Stimulated activated CD8-positive, alpha-beta memory T cell treated with anti-CD3 and anti-CD28 coated beads, Interleukin-15, amount 100 ng/mL, for 24 hours (primary cell): ENCODE measurements at regions not wholly inside any gene's neighbourhood (a gene's known extent, or its start where the extent isn't known, plus 50 kb on each side); places are given as distances from the start of the nearest gene placed in this dataset.

ENCODE experiments used
- DNase-seq: peaks from one replicate; pipeline ENCODE4 v3.0.0-alpha.2; 2020; ENCODE audit warnings: low read depth

- DNase-seq = no peak
These were observed 85.6 kb downstream of the CD8B2 start for GRCh38 chr2:106572541-106573450.

GRCh38 chr2:106573773-106574172 is 86.6 kb downstream of the CD8B2 start:
- DNase-seq = no peak

GRCh38 chr2:106575955-106576354 is 88.8 kb downstream of the CD8B2 start:
- no peak for DNase-seq

GRCh38 chr2:106577255-106577651 is 90.1 kb downstream of the CD8B2 start:
- DNase-seq = no peak

GRCh38 chr2:106579750-106580197 is 92.6 kb downstream of the CD8B2 start:
- no peak for DNase-seq

GRCh38 chr2:106580241-106580640 is 93.1 kb downstream of the CD8B2 start:
- no peak for DNase-seq

GRCh38 chr2:106581328-106581727 is 94.2 kb downstream of the CD8B2 start:
- no peak for DNase-seq

GRCh38 chr2:106581755-106582147 is 94.6 kb downstream of the CD8B2 start:
- DNase-seq = no peak

- DNase-seq = peak; percentile 8
These were observed 95.3 kb downstream of the CD8B2 start for GRCh38 chr2:106582148-106583143.

GRCh38 chr2:106584304-106584954 is 97.3 kb downstream of the CD8B2 start:
- DNase-seq = no peak

GRCh38 chr2:106596844-106597243 is 109.7 kb downstream of the CD8B2 start:
- no peak for DNase-seq

GRCh38 chr2:106599540-106599939 is 112.4 kb downstream of the CD8B2 start:
- DNase-seq = no peak

- DNase-seq = no peak
These were observed 114.9 kb downstream of the CD8B2 start for GRCh38 chr2:106602042-106602441.

- no peak for DNase-seq
These were observed 119.5 kb downstream of the CD8B2 start for GRCh38 chr2:106606652-106607051.

GRCh38 chr2:106607371-106607770 is 120.2 kb downstream of the CD8B2 start:
- no peak for DNase-seq

GRCh38 chr2:106609780-106610179 is 122.6 kb downstream of the CD8B2 start:
- DNase-seq = no peak

GRCh38 chr2:106614511-106615291 is 127.5 kb downstream of the CD8B2 start:
- DNase-seq = no peak

- no peak for DNase-seq
These were observed 131.4 kb downstream of the CD8B2 start for GRCh38 chr2:106618614-106619013.

- DNase-seq = no peak
These were observed 136.3 kb downstream of the CD8B2 start for GRCh38 chr2:106623456-106623855.

- DNase-seq = no peak
These were observed 137.7 kb downstream of the CD8B2 start for GRCh38 chr2:106624787-106625380.

- DNase-seq = no peak
These were observed 141.2 kb downstream of the CD8B2 start for GRCh38 chr2:106628377-106628776.
